ENCODE measurements at regions not wholly inside any gene's neighbourhood (a gene's known extent, or its start where the extent isn't known, plus 50 kb on each side); places are given as distances from the start of the nearest gene placed in this dataset.

DNA sequence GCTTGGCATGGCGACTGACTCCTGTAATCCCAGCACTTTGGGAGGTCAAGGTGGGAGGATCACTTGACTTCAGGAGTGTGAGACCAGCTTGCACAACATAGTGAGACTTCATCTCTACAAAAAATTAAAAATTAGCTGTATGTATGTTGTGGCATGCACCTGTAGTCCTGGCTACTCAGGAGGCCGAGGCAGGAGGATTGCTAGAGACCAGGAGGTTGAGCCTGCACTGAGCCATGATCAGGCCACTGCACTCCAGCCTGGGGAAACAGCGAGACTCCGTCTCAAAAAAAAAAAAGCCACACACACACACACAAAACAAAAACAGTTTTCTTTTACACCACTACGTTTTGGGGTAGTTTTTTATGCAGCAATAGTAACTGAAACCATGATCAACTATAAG is 89.0 kb upstream of the DHX40 start:
- no peak for TF ChIP-seq POLR2A (IDR thresholded peaks at IDR 0.05)
- TF ChIP-seq, protein P1, sequence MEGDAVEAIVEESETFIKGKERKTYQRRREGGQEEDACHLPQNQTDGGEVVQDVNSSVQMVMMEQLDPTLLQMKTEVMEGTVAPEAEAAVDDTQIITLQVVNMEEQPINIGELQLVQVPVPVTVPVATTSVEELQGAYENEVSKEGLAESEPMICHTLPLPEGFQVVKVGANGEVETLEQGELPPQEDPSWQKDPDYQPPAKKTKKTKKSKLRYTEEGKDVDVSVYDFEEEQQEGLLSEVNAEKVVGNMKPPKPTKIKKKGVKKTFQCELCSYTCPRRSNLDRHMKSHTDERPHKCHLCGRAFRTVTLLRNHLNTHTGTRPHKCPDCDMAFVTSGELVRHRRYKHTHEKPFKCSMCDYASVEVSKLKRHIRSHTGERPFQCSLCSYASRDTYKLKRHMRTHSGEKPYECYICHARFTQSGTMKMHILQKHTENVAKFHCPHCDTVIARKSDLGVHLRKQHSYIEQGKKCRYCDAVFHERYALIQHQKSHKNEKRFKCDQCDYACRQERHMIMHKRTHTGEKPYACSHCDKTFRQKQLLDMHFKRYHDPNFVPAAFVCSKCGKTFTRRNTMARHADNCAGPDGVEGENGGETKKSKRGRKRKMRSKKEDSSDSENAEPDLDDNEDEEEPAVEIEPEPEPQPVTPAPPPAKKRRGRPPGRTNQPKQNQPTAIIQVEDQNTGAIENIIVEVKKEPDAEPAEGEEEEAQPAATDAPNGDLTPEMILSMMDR (IDR thresholded peaks at IDR 0.05) = no peak
- H3K4me1 ChIP-seq = no peaks in the 10 kb centered on the region
- DNase-seq = no peak
- 92% methylated on average over 5 of the region's 5 CpGs for WGBS, 2 donors
- no peaks in the 10 kb centered on the region for H3K9me3 ChIP-seq
- intact Hi-C loops (cut with DNase I) = no loop called here
- H3K36me3 ChIP-seq = no peaks in the 10 kb centered on the region
- no peak overlapping the region for H3K4me3 ChIP-seq (replicated peaks in 1 of 3)
- no peaks in the 10 kb centered on the region for H3K27me3 ChIP-seq
- H3K27ac ChIP-seq = no peak overlapping the region

DNA sequence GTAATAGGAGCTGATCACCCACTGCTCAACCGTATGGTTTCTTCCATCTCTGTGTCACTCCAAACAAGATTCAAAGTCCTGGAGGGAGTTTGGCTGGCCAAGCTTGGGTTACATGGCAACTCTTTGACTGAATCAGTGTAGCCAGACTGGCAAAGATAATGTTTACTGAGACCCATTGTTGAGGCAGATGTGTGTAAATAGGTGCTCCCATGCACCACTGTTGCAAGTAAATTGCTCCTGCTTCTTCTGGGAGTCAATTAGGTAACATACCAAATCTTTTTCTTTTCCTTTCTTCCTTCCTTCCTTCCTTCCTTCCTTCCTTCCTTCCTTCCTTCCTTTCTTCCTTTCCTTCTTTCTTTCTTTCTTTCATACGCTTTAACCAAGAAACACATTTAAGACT is 86.3 kb upstream of the DHX40 start:
- no peak overlapping the region for H3K4me3 ChIP-seq (replicated peaks in 1 of 3)
- H3K9me3 ChIP-seq = no peaks in the 10 kb centered on the region
- no peak for DNase-seq
- intact Hi-C loops (cut with DNase I) = no loop called here
- no peak overlapping the region for H3K27ac ChIP-seq
- H3K36me3 ChIP-seq = no peaks in the 10 kb centered on the region
- 85 to 87% methylated on average over 2 of the region's 2 CpGs for WGBS, 2 donors
- no peaks in the 10 kb centered on the region for H3K4me1 ChIP-seq
- TF ChIP-seq POLR2A (IDR thresholded peaks at IDR 0.05) = no peak
- TF ChIP-seq, protein P1 (IDR thresholded peaks at IDR 0.05) = no peak
- no peaks in the 10 kb centered on the region for H3K27me3 ChIP-seq

DNA sequence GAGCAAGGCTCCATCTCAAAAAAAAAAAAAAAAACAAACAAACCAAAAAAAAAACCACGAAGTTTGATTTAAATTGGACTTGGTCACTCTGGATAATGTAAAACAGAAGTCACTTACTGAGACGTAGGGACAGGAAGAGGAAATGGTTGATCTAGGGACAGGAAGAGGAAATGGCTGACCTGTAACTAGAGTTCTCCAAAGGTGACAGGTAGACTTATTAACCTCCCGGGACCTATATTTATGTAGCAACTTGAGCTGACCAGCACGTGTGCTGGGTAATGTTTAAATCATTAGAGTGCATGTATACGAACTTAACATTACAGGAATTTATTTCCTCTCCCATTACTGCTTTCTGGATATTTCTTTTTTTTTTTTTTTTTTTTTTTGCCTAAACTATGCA is 81.5 kb upstream of the DHX40 start:
- Histone ChIP-seq H3K27ac (no peak overlapping the region), H3K9me3 (no peaks in the 10 kb centered on the region), H3K4me1 (no peaks in the 10 kb centered on the region), H3K27me3 (no peaks in the 10 kb centered on the region), H3K36me3 (no peaks in the 10 kb centered on the region), H3K4me3 (replicated peaks in 1 of 3) (no peak overlapping the region)
- intact Hi-C loops (cut with DNase I) = no loop called here
- DNase-seq = no peak
- 62 to 66% methylated on average over 5 of the region's 5 CpGs for WGBS, 2 donors
- TF ChIP-seq POLR2A (IDR thresholded peaks at IDR 0.05) = no peak
- TF ChIP-seq, protein P1 (IDR thresholded peaks at IDR 0.05) = no peak

DNA sequence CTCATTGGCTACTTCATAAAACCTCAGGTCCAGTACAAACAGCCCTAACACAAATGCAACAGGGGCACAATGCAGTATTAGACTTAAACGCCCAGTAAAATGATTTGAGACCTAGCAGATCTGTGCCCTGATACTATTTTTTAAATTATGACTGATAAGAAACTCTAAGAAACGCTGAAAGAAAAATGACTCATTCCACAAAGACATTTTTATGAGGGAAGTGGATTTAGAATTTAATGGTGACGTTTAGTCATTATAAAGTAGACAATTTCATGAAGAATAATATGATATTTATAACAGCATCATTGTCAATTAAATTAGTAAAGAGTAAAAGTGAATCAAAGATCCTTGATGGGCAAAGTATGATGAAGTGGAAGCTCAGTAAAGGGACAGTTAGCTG is 80.4 kb upstream of the DHX40 start:
- Histone ChIP-seq H3K27me3 (no peaks in the 10 kb centered on the region), H3K27ac (no peak overlapping the region), H3K4me3 (replicated peaks in 1 of 3) (no peak overlapping the region), H3K4me1 (no peaks in the 10 kb centered on the region), H3K36me3 (no peaks in the 10 kb centered on the region), H3K9me3 (no peaks in the 10 kb centered on the region)
- TF ChIP-seq, protein P1 (IDR thresholded peaks at IDR 0.05) = no peak
- TF ChIP-seq POLR2A (IDR thresholded peaks at IDR 0.05) = no peak
- DNase-seq = no peak
- 91 to 94% methylated on average over 3 of the region's 3 CpGs for WGBS, 2 donors
- intact Hi-C loops (cut with DNase I) = no loop called here

DNA sequence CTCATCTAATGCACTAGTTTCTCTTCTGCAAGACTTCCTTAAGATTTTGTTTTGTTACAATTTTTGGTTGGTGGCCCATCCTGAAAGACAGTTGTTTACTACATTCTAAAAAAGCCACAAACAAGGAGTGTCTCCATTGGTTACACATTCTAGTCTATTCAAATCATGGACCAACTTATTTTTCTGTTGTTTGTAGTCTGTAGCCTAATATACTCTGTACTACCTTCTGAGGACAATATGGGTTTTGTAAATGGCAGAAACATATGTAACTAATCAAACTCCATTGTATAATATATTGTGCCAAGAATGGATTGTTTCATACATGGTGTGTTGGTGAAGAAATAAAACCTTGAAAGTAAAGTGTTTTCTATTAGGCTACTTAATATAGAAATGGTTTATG is 79.5 kb upstream of the DHX40 start:
- H3K27me3 ChIP-seq = no peaks in the 10 kb centered on the region
- no peak overlapping the region for H3K27ac ChIP-seq
- H3K4me1 ChIP-seq = no peaks in the 10 kb centered on the region
- no peak overlapping the region for H3K4me3 ChIP-seq (replicated peaks in 1 of 3)
- DNase-seq = no peak
- TF ChIP-seq, protein P1 (IDR thresholded peaks at IDR 0.05) = no peak
- TF ChIP-seq POLR2A (IDR thresholded peaks at IDR 0.05) = no peak
- intact Hi-C loops (cut with DNase I) = no loop called here
- H3K9me3 ChIP-seq = no peaks in the 10 kb centered on the region
- no peaks in the 10 kb centered on the region for H3K36me3 ChIP-seq

Data from thyroid gland (tissue), 4 donors.